WTC11 (cell line): ENCODE measurements at regions not wholly inside any gene's neighbourhood (a gene's known extent, or its start where the extent isn't known, plus 50 kb on each side); places are given as distances from the start of the nearest gene placed in this dataset.

Source experiments
- ETV6 ChIP-seq: sonication (generic); formaldehyde crosslinking; IDR thresholded peaks from 2 replicates; pipeline ENCODE4 v1.8.1; 2022; ENCODE audit warnings: mild to moderate bottlenecking, missing genetic modification reagents
- RELA ChIP-seq: sonication (generic); formaldehyde crosslinking; IDR thresholded peaks from 2 replicates; pipeline ENCODE4 v1.8.1; 2022; ENCODE audit warnings: missing genetic modification reagents, mild to moderate bottlenecking, borderline replicate concordance
- SMAD3 ChIP-seq: sonication (generic); formaldehyde crosslinking; IDR thresholded peaks from 2 replicates; pipeline ENCODE4 v1.8.0; 2022; ENCODE audit warnings: missing genetic modification reagents, mild to moderate bottlenecking, borderline replicate concordance
- ZNF671 ChIP-seq: fragments of 250-450 bp; sonication (Bioruptor Pico); IDR thresholded peaks from 2 replicates; pipeline ENCODE4 v1.8.0; 2021; ENCODE audit warnings: mild to moderate bottlenecking
- TF ChIP-seq, protein P1 (sequence below): fragments of 200-600 bp; IDR thresholded peaks from 2 replicates; pipeline ENCODE4 v1.8.0; 2022; ENCODE audit warnings: antibody characterized with exemption
- TF ChIP-seq, protein P2 (sequence below): fragments of 250-450 bp; sonication (Bioruptor Pico); IDR thresholded peaks from 2 replicates; pipeline ENCODE4 v1.9.0; 2021; ENCODE audit warnings: mild to moderate bottlenecking, borderline replicate concordance
- TF ChIP-seq, protein P3 (sequence below): sonication (generic); formaldehyde crosslinking; IDR thresholded peaks from 2 replicates; pipeline ENCODE4 v1.8.0; 2022; ENCODE audit warnings: mild to moderate bottlenecking, missing genetic modification reagents

- TF ChIP-seq ETV6 (CRISPR knock-in tag) (no peak), ZNF671 (CRISPR knock-in tag) (no peak), RELA (CRISPR knock-in tag) (no peak), SMAD3 (no peak)
- TF ChIP-seq, protein P1, sequence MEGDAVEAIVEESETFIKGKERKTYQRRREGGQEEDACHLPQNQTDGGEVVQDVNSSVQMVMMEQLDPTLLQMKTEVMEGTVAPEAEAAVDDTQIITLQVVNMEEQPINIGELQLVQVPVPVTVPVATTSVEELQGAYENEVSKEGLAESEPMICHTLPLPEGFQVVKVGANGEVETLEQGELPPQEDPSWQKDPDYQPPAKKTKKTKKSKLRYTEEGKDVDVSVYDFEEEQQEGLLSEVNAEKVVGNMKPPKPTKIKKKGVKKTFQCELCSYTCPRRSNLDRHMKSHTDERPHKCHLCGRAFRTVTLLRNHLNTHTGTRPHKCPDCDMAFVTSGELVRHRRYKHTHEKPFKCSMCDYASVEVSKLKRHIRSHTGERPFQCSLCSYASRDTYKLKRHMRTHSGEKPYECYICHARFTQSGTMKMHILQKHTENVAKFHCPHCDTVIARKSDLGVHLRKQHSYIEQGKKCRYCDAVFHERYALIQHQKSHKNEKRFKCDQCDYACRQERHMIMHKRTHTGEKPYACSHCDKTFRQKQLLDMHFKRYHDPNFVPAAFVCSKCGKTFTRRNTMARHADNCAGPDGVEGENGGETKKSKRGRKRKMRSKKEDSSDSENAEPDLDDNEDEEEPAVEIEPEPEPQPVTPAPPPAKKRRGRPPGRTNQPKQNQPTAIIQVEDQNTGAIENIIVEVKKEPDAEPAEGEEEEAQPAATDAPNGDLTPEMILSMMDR, result no peak
- TF ChIP-seq, protein P2, sequence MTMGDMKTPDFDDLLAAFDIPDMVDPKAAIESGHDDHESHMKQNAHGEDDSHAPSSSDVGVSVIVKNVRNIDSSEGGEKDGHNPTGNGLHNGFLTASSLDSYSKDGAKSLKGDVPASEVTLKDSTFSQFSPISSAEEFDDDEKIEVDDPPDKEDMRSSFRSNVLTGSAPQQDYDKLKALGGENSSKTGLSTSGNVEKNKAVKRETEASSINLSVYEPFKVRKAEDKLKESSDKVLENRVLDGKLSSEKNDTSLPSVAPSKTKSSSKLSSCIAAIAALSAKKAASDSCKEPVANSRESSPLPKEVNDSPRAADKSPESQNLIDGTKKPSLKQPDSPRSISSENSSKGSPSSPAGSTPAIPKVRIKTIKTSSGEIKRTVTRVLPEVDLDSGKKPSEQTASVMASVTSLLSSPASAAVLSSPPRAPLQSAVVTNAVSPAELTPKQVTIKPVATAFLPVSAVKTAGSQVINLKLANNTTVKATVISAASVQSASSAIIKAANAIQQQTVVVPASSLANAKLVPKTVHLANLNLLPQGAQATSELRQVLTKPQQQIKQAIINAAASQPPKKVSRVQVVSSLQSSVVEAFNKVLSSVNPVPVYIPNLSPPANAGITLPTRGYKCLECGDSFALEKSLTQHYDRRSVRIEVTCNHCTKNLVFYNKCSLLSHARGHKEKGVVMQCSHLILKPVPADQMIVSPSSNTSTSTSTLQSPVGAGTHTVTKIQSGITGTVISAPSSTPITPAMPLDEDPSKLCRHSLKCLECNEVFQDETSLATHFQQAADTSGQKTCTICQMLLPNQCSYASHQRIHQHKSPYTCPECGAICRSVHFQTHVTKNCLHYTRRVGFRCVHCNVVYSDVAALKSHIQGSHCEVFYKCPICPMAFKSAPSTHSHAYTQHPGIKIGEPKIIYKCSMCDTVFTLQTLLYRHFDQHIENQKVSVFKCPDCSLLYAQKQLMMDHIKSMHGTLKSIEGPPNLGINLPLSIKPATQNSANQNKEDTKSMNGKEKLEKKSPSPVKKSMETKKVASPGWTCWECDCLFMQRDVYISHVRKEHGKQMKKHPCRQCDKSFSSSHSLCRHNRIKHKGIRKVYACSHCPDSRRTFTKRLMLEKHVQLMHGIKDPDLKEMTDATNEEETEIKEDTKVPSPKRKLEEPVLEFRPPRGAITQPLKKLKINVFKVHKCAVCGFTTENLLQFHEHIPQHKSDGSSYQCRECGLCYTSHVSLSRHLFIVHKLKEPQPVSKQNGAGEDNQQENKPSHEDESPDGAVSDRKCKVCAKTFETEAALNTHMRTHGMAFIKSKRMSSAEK (CRISPR knock-in tag), result no peak
- TF ChIP-seq, protein P3, sequence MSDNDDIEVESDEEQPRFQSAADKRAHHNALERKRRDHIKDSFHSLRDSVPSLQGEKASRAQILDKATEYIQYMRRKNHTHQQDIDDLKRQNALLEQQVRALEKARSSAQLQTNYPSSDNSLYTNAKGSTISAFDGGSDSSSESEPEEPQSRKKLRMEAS (CRISPR knock-in tag), result no peak
These were observed 488.2 kb downstream of the TLE4 start for GRCh38 chr9:80059979-80060378.
